Activated T-cell treated with anti-CD3 and anti-CD28 coated beads, Interleukin-2, amount 50 U/mL, for 72 hours (primary cell): ENCODE measurements at regions not wholly inside any gene's neighbourhood (a gene's known extent, or its start where the extent isn't known, plus 50 kb on each side); places are given as distances from the start of the nearest gene placed in this dataset.

Experiments
- ATAC-seq, 2 donors: fragments of 150-1000 bp; cut with Tn5 transposase; replicated peaks in 1 of 2; 2 replicates each; pipeline ENCODE4 v1.10.0; 2021; ENCODE audit warnings: moderate library complexity in 2 of 2, mild to moderate bottlenecking in 1 of 2
- DNase-seq, 2 donors: peaks; one replicate each; pipeline ENCODE4 v3.0.0; 2021 to 2022; ENCODE audit warnings: mixed read lengths in 1 of 2
- H3K27ac Mint-ChIP-seq: one replicate; pipeline ENCODE4 v1.8.0; 2022; ENCODE audit warnings: mild to moderate bottlenecking, moderate library complexity, mixed read lengths
- H3K27me3 Mint-ChIP-seq: one replicate; pipeline ENCODE4 v1.8.0; 2022; ENCODE audit warnings: low read depth, mixed read lengths
- H3K36me3 Mint-ChIP-seq, 2 donors: one replicate each; pipeline ENCODE4 v1.8.0; 2022; ENCODE audit warnings: mixed read lengths in 2 of 2, mild to moderate bottlenecking in 1 of 2; ENCODE audit not compliant: insufficient read depth in 2 of 2
- H3K4me1 Mint-ChIP-seq: one replicate; pipeline ENCODE4 v1.8.0; 2022; ENCODE audit warnings: low read depth, mixed read lengths
- H3K4me3 Mint-ChIP-seq, 2 donors: one replicate each; pipeline ENCODE4 v1.8.0; 2022; ENCODE audit warnings: mild to moderate bottlenecking in 2 of 2, mixed read lengths in 2 of 2, moderate library complexity in 2 of 2
- H3K9me3 Mint-ChIP-seq, 2 donors: one replicate each; pipeline ENCODE4 v1.8.0; 2022; ENCODE audit warnings: mixed read lengths in 2 of 2

DNA sequence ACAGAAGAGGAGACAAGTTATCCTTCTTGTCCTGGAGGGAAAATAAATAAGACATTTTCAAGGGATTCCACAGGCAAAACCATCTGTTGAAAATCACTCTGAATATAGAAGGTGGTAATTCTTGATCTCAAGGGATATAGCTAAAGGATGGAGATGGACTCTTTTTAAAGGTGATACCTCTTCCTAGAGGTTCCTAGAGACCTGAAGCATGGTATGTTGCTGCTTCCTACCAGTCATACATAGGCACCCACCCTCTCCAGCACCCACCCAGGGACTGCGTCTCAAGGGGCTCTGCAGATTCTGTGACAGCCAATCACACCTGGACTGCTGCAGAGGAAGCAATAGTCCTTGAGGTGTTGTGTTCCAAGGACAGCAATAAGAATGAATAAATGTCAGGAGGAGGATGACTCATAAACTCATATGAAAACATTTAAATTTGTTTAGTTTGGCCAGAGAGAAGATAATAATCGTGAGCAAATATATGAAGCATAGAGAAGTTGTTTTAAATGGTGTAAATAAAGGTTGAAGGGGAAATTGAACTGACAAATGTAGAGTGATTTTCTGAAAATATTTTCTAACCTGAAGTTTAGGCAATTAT lies 741.6 kb upstream of the CBLB start:
- Mint-ChIP-seq H3K36me3 (peaks cover 21 to 39% of the 10 kb centered on the region in 2 donors), H3K4me1 (peaks cover 42% of the 10 kb centered on the region), H3K4me3 (peak overlapping the region in 1 of 2 donors; percentile 29), H3K27ac (no peak overlapping the region), H3K27me3 (no peaks in the 10 kb centered on the region), H3K9me3 (peaks cover 12 to 15% of the 10 kb centered on the region in 2 donors)
- DNase-seq: no peak
- ATAC-seq: no peak

DNA sequence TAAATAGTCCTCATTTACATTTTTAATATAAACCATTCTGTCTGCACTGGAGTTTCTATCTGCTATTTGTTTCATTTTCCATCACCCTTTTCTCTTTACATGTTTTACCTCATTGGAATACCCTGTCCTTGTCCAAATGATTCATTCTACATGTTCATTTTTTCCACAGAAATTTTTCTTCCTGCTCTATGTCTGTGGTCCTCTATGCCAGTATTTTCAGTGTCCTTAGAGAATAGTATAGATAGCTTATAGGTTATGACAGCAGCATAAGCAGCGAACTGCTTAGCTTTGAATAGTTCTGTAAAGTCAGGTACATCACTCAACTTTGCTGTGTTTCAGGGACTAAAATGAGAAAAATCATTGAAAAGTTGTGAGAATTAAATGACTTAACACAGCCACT lies 742.3 kb upstream of the CBLB start:
- no peak overlapping the region for H3K4me3 Mint-ChIP-seq
- peaks cover 19 to 36% of the 10 kb centered on the region in 2 donors for H3K36me3 Mint-ChIP-seq

GRCh38 chr3:106611841-106612240 lies 743.0 kb upstream of the CBLB start:
- H3K27me3 Mint-ChIP-seq: no peaks in the 10 kb centered on the region
- no peak for ATAC-seq
- DNase-seq: no peak
- H3K9me3 Mint-ChIP-seq: peaks cover 12 to 13% of the 10 kb centered on the region in 2 donors
- peaks cover 16 to 30% of the 10 kb centered on the region in 2 donors for H3K36me3 Mint-ChIP-seq
- H3K27ac Mint-ChIP-seq: no peak overlapping the region
- no peak overlapping the region for H3K4me3 Mint-ChIP-seq
- H3K4me1 Mint-ChIP-seq: peaks cover 48% of the 10 kb centered on the region

More for the DNA sequence above, 742.3 kb upstream of the CBLB start:
- ATAC-seq: no peak
- peaks cover 12 to 13% of the 10 kb centered on the region in 2 donors for H3K9me3 Mint-ChIP-seq
- no peaks in the 10 kb centered on the region for H3K27me3 Mint-ChIP-seq
- no peak for DNase-seq
- H3K4me1 Mint-ChIP-seq: peaks cover 42% of the 10 kb centered on the region
- no peak overlapping the region for H3K27ac Mint-ChIP-seq

DNA sequence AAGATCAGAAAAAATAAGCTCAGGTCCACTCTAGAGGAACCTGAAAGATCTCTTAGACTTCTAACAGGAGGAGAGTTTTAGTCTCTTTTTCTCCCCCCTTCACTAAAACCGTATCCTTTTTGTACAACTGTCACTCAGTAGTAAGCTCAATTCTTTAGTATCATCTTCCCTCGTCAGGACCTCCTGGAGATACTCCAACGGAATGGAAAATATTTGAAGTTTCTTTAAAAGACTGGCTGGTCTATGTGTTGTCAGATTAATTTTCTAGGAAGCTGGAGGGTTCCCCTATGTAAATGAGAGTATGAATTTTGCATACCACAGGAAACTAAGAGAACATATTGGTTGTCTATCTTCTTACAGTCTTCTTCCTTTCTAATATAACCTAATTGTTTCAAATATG lies 747.7 kb upstream of the CBLB start:
- H3K36me3 Mint-ChIP-seq: peaks cover 12 to 21% of the 10 kb centered on the region in 2 donors
- H3K9me3 Mint-ChIP-seq: peaks cover 12% of the 10 kb centered on the region in 2 donors
- no peak overlapping the region for H3K27ac Mint-ChIP-seq
- ATAC-seq (no peak), DNase-seq (no peak)
- H3K27me3 Mint-ChIP-seq: peaks cover 2% of the 10 kb centered on the region
- H3K4me1 Mint-ChIP-seq: peaks cover 14% of the 10 kb centered on the region
- no peak overlapping the region for H3K4me3 Mint-ChIP-seq

DNA sequence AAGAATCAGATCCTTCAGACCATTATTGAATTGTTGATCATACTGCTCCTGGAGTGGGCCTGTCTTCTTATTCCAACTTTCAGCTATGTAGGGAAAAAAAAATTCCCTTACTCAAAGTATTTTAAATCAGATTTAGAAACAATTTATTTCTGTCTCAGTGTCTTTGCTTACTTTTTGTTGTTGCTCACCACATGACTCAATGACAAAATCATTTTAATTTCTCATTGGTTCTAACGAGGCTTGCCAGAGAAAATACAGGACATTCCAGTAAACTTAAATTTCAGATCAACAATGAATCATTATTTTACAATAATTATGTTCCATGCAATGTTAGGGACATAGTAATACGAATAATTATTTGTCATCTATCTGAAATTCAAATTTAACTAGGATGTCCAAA lies 748.5 kb upstream of the CBLB start:
- Mint-ChIP-seq H3K36me3 (peaks cover 12 to 19% of the 10 kb centered on the region in 2 donors), H3K27ac (no peak overlapping the region), H3K4me3 (no peak overlapping the region), H3K27me3 (peaks cover 8% of the 10 kb centered on the region), H3K9me3 (peaks cover 12% of the 10 kb centered on the region in 2 donors), H3K4me1 (peaks cover 14% of the 10 kb centered on the region)
- ATAC-seq: no peak
- DNase-seq: no peak

- no peak overlapping the region for H3K4me3 Mint-ChIP-seq
- H3K9me3 Mint-ChIP-seq: peaks cover 8 to 13% of the 10 kb centered on the region in 2 donors
- no peak overlapping the region for H3K27ac Mint-ChIP-seq
- ATAC-seq (no peak), DNase-seq (no peak)
- peaks cover 4 to 12% of the 10 kb centered on the region in 2 donors for H3K36me3 Mint-ChIP-seq
- H3K27me3 Mint-ChIP-seq: peaks cover 8% of the 10 kb centered on the region
- peaks cover 7% of the 10 kb centered on the region for H3K4me1 Mint-ChIP-seq
Measured at GRCh38 chr3:106620646-106621045, 751.8 kb upstream of the CBLB start.

GRCh38 chr3:106624154-106624553 lies 753.1 kb upstream of the CCDC54 start:
- Mint-ChIP-seq H3K4me3 (no peak overlapping the region), H3K4me1 (no peaks in the 10 kb centered on the region), H3K9me3 (peaks cover 8 to 13% of the 10 kb centered on the region in 2 donors), H3K27me3 (peaks cover 10% of the 10 kb centered on the region), H3K27ac (no peak overlapping the region), H3K36me3 (peaks cover 4 to 12% of the 10 kb centered on the region in 2 donors)
- DNase-seq (no peak), ATAC-seq (no peak)

GRCh38 chr3:106628407-106628806 lies 748.8 kb upstream of the CCDC54 start:
- H3K4me1 Mint-ChIP-seq: no peaks in the 10 kb centered on the region
- no peak overlapping the region for H3K4me3 Mint-ChIP-seq
- H3K36me3 Mint-ChIP-seq: peaks cover 4 to 12% of the 10 kb centered on the region in 2 donors
- DNase-seq: no peak
- ATAC-seq: no peak
- peaks cover 8 to 13% of the 10 kb centered on the region in 2 donors for H3K9me3 Mint-ChIP-seq
- no peak overlapping the region for H3K27ac Mint-ChIP-seq
- peaks cover 17% of the 10 kb centered on the region for H3K27me3 Mint-ChIP-seq

- peaks cover 3 to 5% of the 10 kb centered on the region in 2 donors for H3K36me3 Mint-ChIP-seq
- no peak overlapping the region for H3K27ac Mint-ChIP-seq
- ATAC-seq: no peak
- no peak overlapping the region for H3K4me3 Mint-ChIP-seq
- DNase-seq: no peak
- H3K27me3 Mint-ChIP-seq: peaks cover 17% of the 10 kb centered on the region
- peaks cover under 1 to 6% of the 10 kb centered on the region in 2 donors for H3K9me3 Mint-ChIP-seq
- no peaks in the 10 kb centered on the region for H3K4me1 Mint-ChIP-seq
Measured at GRCh38 chr3:106629215-106629832, 747.9 kb upstream of the CCDC54 start.

GRCh38 chr3:106631373-106632108 lies 745.7 kb upstream of the CCDC54 start:
- ATAC-seq (no peak), DNase-seq (no peak)
- Mint-ChIP-seq H3K27me3 (peaks cover 26% of the 10 kb centered on the region), H3K4me3 (no peak overlapping the region), H3K9me3 (no peaks in the 10 kb centered on the region), H3K36me3 (no peaks in the 10 kb centered on the region), H3K27ac (no peak overlapping the region), H3K4me1 (no peaks in the 10 kb centered on the region)

DNA sequence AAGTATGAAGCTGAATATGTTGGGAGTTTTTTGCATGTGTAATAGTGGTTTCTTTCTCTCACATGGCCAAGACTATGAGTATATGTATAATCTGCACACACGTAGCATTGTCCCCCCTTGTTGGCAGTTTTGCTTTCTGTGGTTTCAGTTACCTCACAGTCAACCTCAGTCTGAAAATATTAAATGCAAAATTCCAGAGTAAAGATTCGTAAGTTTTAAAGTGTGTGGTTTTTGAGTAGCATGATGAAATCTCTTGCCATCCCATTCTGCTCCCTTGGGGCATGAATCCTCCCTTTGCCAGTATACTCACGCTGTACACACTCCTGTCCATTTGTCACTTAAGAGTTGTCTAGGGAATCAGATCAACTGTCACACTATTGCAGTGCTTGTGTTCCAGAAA lies 742.0 kb upstream of the CCDC54 start:
- Mint-ChIP-seq H3K36me3 (no peaks in the 10 kb centered on the region), H3K4me3 (no peak overlapping the region), H3K27me3 (peaks cover 33% of the 10 kb centered on the region), H3K27ac (no peak overlapping the region), H3K4me1 (no peaks in the 10 kb centered on the region), H3K9me3 (no peaks in the 10 kb centered on the region)
- ATAC-seq: no peak
- DNase-seq: no peak

DNA sequence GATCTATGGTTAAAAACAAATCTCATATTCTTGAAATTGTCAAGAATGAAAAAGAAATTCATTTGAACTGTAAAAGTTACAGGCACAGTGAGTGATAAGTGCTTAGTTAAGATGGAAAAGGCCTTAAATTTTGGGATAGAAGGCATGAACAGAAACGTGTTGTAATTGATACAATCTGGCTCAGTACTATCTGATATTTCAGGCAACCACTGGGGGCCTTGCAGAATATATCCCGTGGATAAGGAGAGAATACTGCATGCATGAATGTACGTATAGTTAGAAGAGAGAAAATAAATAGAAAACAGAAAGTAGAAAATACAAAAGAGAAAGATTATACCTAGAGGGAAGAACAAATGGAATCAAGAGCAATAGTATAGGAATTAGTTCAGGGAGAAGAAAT lies 741.4 kb upstream of the CCDC54 start:
- no peak for DNase-seq
- H3K4me3 Mint-ChIP-seq: no peak overlapping the region
- ATAC-seq: no peak
- H3K36me3 Mint-ChIP-seq: no peaks in the 10 kb centered on the region
- no peaks in the 10 kb centered on the region for H3K4me1 Mint-ChIP-seq
- H3K27me3 Mint-ChIP-seq: peaks cover 36% of the 10 kb centered on the region
- no peak overlapping the region for H3K27ac Mint-ChIP-seq
- H3K9me3 Mint-ChIP-seq: no peaks in the 10 kb centered on the region

DNA sequence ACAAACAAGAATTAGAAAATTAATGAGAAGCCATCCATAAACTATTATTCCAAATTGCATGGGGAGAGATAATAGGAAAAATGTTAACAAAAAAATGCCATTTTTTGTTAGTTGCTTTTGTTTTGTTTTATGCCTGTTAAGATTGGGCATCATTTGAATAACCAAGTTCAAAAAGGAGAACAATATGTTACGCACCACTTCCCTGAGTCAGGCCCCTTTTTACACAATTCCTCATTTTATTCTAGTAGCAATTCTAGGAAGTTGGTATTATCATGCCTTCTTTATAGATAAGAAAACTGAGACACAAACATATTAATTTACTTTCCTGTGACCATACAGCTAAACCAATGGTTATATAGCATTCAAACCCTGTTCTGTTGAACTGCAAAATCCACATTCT lies 736.9 kb upstream of the CCDC54 start:
- Mint-ChIP-seq H3K27me3 (peaks cover 31% of the 10 kb centered on the region), H3K27ac (no peak overlapping the region), H3K4me1 (no peaks in the 10 kb centered on the region), H3K4me3 (no peak overlapping the region), H3K9me3 (no peaks in the 10 kb centered on the region), H3K36me3 (peaks cover 0 to 2% of the 10 kb centered on the region in 2 donors)
- DNase-seq (no peak), ATAC-seq (no peak)
